ENCODE measurements at regions not wholly inside any gene's neighbourhood (a gene's known extent, or its start where the extent isn't known, plus 50 kb on each side); places are given as distances from the start of the nearest gene placed in this dataset.
"Not testable (repeated sequence)": the region's sequence is repeated elsewhere in the genome, so short reads cannot be mapped to it uniquely, and the experiment has no call there.

DNA sequence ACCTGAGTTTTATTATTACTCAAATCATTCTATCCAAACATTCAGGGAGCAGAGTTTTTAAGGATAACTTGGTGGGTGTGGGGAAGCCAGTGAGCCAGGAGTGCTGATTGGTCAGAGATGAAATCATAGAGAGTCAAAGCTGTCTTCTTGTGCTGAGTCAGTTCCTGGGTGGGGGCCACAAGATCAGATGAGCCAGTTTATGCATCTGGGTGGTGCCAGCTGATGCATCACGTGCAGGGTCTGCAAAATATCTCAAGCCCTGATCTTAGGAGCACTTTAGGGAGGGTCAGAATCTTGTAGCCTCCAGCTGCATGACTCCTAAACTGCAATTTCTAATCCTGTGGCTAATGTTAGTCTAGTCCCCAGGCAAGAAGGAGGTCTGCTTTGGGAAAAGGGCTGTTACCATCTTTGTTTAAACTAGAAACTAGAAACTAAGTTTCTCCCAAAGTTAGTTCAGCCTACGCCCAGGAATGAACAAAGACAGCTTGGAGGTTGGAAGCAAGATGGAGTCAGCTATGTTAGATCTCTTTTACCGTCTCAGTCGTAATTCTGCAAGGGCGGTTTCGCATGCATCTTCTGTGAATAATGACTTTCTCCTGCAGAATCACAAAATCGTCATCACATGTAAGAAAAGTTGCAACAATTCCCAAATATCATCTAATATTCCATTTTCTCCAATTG is 97.5 kb downstream of the ZNF664 start:
- H3K36me3 ChIP-seq; DNase-seq; H3K4me3 ChIP-seq; H3K27me3 ChIP-seq; ATAC-seq; in situ Hi-C loops (cut with MboI; ENCODE audit: low sequenced_read_pairs in 4 of 4); intact Hi-C loops (cut with DNase I; ENCODE audit: low total_unique reads); H3K4me1 ChIP-seq; H3K27ac ChIP-seq; H3K9me3 ChIP-seq: not testable (repeated sequence)

GRCh38 chr12:124071075-124071443 is 98.0 kb downstream of the ZNF664 start:
- H3K27me3 ChIP-seq, result no peaks in the 10 kb centered on the region
- in situ Hi-C loops (cut with MboI; ENCODE audit: low sequenced_read_pairs in 4 of 4) (no loop called here), intact Hi-C loops (cut with DNase I; ENCODE audit: low total_unique reads) (no loop called here)
- no peaks in the 10 kb centered on the region for H3K4me1 ChIP-seq
- no peak for TF ChIP-seq CTCF (IDR thresholded peaks at IDR 0.05 in 4 of 5, conservative IDR thresholded peaks at IDR 0.05 in 1 of 5)
- TF ChIP-seq POLR2A (IDR thresholded peaks at IDR 0.05), result no peak
- no peak overlapping the region for H3K4me3 ChIP-seq
- DNase-seq (no peak), ATAC-seq (no peak)
- H3K9me3 ChIP-seq, result peaks cover 0 to 5% (median 4%) of the 10 kb centered on the region in 3 donors
- no peak overlapping the region for H3K27ac ChIP-seq
- no peaks in the 10 kb centered on the region for H3K36me3 ChIP-seq

GRCh38 chr12:124073356-124074035 is 100.5 kb downstream of the ZNF664 start:
- no peak overlapping the region for H3K4me3 ChIP-seq
- no peaks in the 10 kb centered on the region for H3K9me3 ChIP-seq
- TF ChIP-seq POLR2A (IDR thresholded peaks at IDR 0.05) (no peak), CTCF (IDR thresholded peaks at IDR 0.05 in 4 of 5, conservative IDR thresholded peaks at IDR 0.05 in 1 of 5) (no peak)
- no peaks in the 10 kb centered on the region for H3K4me1 ChIP-seq
- ATAC-seq (no peak), DNase-seq (no peak)
- no peaks in the 10 kb centered on the region for H3K27me3 ChIP-seq
- intact Hi-C loops (cut with DNase I; ENCODE audit: low total_unique reads), result no loop called here
- no peak overlapping the region for H3K27ac ChIP-seq
- in situ Hi-C loops (cut with MboI; ENCODE audit: low sequenced_read_pairs in 4 of 4), result no loop called here
- no peaks in the 10 kb centered on the region for H3K36me3 ChIP-seq

GRCh38 chr12:124075841-124076240 is 102.8 kb downstream of the ZNF664 start:
- Histone ChIP-seq H3K27ac (no peak overlapping the region), H3K4me1 (no peaks in the 10 kb centered on the region), H3K9me3 (no peaks in the 10 kb centered on the region), H3K27me3 (no peaks in the 10 kb centered on the region), H3K36me3 (no peaks in the 10 kb centered on the region), H3K4me3 (no peak overlapping the region)
- ATAC-seq, result no peak
- DNase-seq, result no peak
- no peak for TF ChIP-seq CTCF (IDR thresholded peaks at IDR 0.05 in 4 of 5, conservative IDR thresholded peaks at IDR 0.05 in 1 of 5)
- TF ChIP-seq POLR2A (IDR thresholded peaks at IDR 0.05), result no peak
- in situ Hi-C loops (cut with MboI; ENCODE audit: low sequenced_read_pairs in 4 of 4), result no loop called here
- intact Hi-C loops (cut with DNase I; ENCODE audit: low total_unique reads), result no loop called here

DNA sequence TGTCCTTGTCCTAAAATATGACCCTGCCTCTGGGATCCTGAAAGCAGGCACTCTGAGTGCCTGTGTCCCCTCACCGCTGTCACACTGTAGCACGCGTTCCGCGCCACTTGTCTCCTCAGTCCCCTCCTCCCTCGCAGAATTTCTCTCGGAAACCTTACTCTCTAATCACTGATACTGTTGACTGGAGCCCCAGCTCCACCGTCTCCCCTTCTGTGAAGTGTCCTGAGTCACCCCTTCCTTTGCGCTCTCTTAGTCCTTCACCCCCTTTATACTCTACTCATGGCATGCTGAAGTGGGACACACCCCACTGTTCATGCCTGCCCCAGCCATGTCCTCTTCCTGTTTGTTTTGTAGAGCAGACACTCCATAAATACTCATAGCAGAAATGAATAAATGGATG is 104.7 kb downstream of the ZNF664 start:
- no peaks in the 10 kb centered on the region for H3K9me3 ChIP-seq
- ATAC-seq (no peak), DNase-seq (no peak)
- H3K27me3 ChIP-seq, result no peaks in the 10 kb centered on the region
- no peaks in the 10 kb centered on the region for H3K4me1 ChIP-seq
- H3K4me3 ChIP-seq, result no peak overlapping the region
- H3K27ac ChIP-seq, result no peak overlapping the region
- in situ Hi-C loops (cut with MboI; ENCODE audit: low sequenced_read_pairs in 4 of 4), result no loop called here
- no peak for TF ChIP-seq CTCF (IDR thresholded peaks at IDR 0.05 in 4 of 5, conservative IDR thresholded peaks at IDR 0.05 in 1 of 5)
- no peak for TF ChIP-seq POLR2A (IDR thresholded peaks at IDR 0.05)
- no peaks in the 10 kb centered on the region for H3K36me3 ChIP-seq
- intact Hi-C loops (cut with DNase I; ENCODE audit: low total_unique reads), result no loop called here
